Liver (tissue), 3 donors: ENCODE measurements at regions not wholly inside any gene's neighbourhood (a gene's known extent, or its start where the extent isn't known, plus 50 kb on each side); places are given as distances from the start of the nearest gene placed in this dataset.

Experiments
- CTCF ChIP-seq: fragments of 150-350 bp; IDR thresholded peaks from 2 replicates; pipeline ENCODE4 v1.5.1; 2017; ENCODE audit warnings: improper control_type of control experiment, low read depth, low read length; ENCODE audit not compliant: missing input control
- EGR1 ChIP-seq, 2 donors: IDR thresholded peaks; 2 replicates each; pipeline ENCODE4 v1.6.1; 2016 to 2018; ENCODE audit warnings: antibody characterized with exemption in 2 of 2, low read depth in 2 of 2
- FOXA1 ChIP-seq: IDR thresholded peaks from 2 replicates; pipeline ENCODE4 v1.6.1; 2016; ENCODE audit warnings: antibody characterized with exemption
- GABPA ChIP-seq, 2 donors: IDR thresholded peaks in 1 of 2; conservative IDR thresholded peaks in 1 of 2; 2 replicates each; pipeline ENCODE4 v1.6.1; 2016; ENCODE audit warnings: antibody characterized with exemption in 2 of 2, mild to moderate bottlenecking in 1 of 2, moderate library complexity in 1 of 2
- HNF4A ChIP-seq, 2 donors: conservative IDR thresholded peaks; 2 replicates each; pipeline ENCODE4 v1.6.1; 2016; ENCODE audit warnings: antibody characterized with exemption in 2 of 2, mild to moderate bottlenecking in 2 of 2
- JUND ChIP-seq, 2 donors: IDR thresholded peaks; 2 replicates each; pipeline ENCODE4 v1.6.1; 2016; ENCODE audit warnings: antibody characterized with exemption in 2 of 2
- RAD21 ChIP-seq, 2 donors: IDR thresholded peaks; 2 replicates each; pipeline ENCODE4 v1.6.1; 2016; ENCODE audit warnings: antibody characterized with exemption in 2 of 2, mild to moderate bottlenecking in 2 of 2
- SP1 ChIP-seq: IDR thresholded peaks from 2 replicates; pipeline ENCODE4 v1.6.1; 2018; ENCODE audit warnings: antibody characterized with exemption, mild to moderate bottlenecking
- TAF1 ChIP-seq: conservative IDR thresholded peaks from 2 replicates; pipeline ENCODE4 v1.6.1; 2016; ENCODE audit warnings: antibody characterized with exemption, mild to moderate bottlenecking
- YY1 ChIP-seq: IDR thresholded peaks from 2 replicates; pipeline ENCODE4 v1.6.1; 2016; ENCODE audit warnings: antibody characterized with exemption, mild to moderate bottlenecking
- TF ChIP-seq, protein P1 (sequence below): IDR thresholded peaks from 2 replicates; pipeline ENCODE4 v1.6.1; 2016; ENCODE audit warnings: antibody characterized with exemption
- TF ChIP-seq, protein P2 (sequence below): IDR thresholded peaks from 2 replicates; pipeline ENCODE4 v1.6.1; 2016; ENCODE audit warnings: antibody characterized with exemption, mild to moderate bottlenecking
- TF ChIP-seq, protein P3 (sequence below): IDR thresholded peaks from 2 replicates; pipeline ENCODE4 v1.6.1; 2016; ENCODE audit warnings: antibody characterized with exemption
- donor health status: healthy.
- donor health status: healthy.

DNA sequence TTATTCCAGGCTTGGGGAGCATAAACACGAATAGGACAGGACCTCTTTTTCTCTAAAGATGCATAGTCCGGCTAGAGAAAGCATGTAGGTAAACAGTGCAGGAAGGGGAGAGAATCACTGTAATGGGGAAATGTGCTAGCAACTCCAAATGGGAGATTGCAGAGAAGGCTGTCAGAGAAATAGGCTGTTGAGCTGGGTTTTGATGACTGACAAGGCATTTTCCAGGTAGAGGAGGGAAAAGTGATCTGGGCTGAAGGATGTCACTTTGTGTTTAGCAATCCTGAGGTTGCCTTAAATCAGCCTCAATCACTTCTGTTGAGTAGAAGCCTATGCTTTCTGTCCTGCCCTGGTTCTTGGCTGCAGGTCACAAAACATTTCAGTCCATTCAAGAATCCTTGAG, 242.0 kb upstream of the MEIS1 start:
- TF ChIP-seq EGR1 (IDR thresholded peaks at IDR 0.05; ENCODE audit: low read depth in 2 of 2): no peak
- no peak for TF ChIP-seq CTCF
- TF ChIP-seq, protein P1, sequence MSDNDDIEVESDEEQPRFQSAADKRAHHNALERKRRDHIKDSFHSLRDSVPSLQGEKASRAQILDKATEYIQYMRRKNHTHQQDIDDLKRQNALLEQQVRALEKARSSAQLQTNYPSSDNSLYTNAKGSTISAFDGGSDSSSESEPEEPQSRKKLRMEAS: no peak
- TF ChIP-seq, protein P2, sequence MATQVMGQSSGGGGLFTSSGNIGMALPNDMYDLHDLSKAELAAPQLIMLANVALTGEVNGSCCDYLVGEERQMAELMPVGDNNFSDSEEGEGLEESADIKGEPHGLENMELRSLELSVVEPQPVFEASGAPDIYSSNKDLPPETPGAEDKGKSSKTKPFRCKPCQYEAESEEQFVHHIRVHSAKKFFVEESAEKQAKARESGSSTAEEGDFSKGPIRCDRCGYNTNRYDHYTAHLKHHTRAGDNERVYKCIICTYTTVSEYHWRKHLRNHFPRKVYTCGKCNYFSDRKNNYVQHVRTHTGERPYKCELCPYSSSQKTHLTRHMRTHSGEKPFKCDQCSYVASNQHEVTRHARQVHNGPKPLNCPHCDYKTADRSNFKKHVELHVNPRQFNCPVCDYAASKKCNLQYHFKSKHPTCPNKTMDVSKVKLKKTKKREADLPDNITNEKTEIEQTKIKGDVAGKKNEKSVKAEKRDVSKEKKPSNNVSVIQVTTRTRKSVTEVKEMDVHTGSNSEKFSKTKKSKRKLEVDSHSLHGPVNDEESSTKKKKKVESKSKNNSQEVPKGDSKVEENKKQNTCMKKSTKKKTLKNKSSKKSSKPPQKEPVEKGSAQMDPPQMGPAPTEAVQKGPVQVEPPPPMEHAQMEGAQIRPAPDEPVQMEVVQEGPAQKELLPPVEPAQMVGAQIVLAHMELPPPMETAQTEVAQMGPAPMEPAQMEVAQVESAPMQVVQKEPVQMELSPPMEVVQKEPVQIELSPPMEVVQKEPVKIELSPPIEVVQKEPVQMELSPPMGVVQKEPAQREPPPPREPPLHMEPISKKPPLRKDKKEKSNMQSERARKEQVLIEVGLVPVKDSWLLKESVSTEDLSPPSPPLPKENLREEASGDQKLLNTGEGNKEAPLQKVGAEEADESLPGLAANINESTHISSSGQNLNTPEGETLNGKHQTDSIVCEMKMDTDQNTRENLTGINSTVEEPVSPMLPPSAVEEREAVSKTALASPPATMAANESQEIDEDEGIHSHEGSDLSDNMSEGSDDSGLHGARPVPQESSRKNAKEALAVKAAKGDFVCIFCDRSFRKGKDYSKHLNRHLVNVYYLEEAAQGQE: no peak
- no peak for TF ChIP-seq RAD21 (IDR thresholded peaks at IDR 0.05)
- TF ChIP-seq TAF1: no peak
- TF ChIP-seq JUND (IDR thresholded peaks at IDR 0.05): no peak
- TF ChIP-seq, protein P3, sequence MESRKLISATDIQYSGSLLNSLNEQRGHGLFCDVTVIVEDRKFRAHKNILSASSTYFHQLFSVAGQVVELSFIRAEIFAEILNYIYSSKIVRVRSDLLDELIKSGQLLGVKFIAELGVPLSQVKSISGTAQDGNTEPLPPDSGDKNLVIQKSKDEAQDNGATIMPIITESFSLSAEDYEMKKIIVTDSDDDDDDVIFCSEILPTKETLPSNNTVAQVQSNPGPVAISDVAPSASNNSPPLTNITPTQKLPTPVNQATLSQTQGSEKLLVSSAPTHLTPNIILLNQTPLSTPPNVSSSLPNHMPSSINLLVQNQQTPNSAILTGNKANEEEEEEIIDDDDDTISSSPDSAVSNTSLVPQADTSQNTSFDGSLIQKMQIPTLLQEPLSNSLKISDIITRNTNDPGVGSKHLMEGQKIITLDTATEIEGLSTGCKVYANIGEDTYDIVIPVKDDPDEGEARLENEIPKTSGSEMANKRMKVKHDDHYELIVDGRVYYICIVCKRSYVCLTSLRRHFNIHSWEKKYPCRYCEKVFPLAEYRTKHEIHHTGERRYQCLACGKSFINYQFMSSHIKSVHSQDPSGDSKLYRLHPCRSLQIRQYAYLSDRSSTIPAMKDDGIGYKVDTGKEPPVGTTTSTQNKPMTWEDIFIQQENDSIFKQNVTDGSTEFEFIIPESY: no peak
- no peak for TF ChIP-seq YY1
- no peak for TF ChIP-seq HNF4A (conservative IDR thresholded peaks at IDR 0.05)
- no peak for TF ChIP-seq GABPA (IDR thresholded peaks at IDR 0.05 in 1 of 2, conservative IDR thresholded peaks at IDR 0.05 in 1 of 2)
- no peak for TF ChIP-seq SP1
- no peak for TF ChIP-seq FOXA1
